NK-92 treated with Interleukin-12 subunit alpha and Interleukin-12 subunit beta, amount 100 ng/mL, for 24 hours (cell line): ENCODE measurements at regions not wholly inside any gene's neighbourhood (a gene's known extent, or its start where the extent isn't known, plus 50 kb on each side); places are given as distances from the start of the nearest gene placed in this dataset.

ENCODE experiments used
- DNase-seq: peaks from one replicate; lab custom pipeline; 2025; lab: John Stamatoyannopoulos, UW

GRCh38 chr3:30221619-30222018 lies 384.8 kb upstream of the TGFBR2 start:
- no peak for DNase-seq

GRCh38 chr3:30222441-30222840 lies 384.0 kb upstream of the TGFBR2 start:
- no peak for DNase-seq

- DNase-seq = no peak
Observed at GRCh38 chr3:30225021-30225420, 381.4 kb upstream of the TGFBR2 start.

GRCh38 chr3:30226601-30227151 lies 379.7 kb upstream of the TGFBR2 start:
- DNase-seq = no peak

- DNase-seq = no peak
Observed at GRCh38 chr3:30227571-30228301, 378.7 kb upstream of the TGFBR2 start.

- no peak for DNase-seq
Observed at GRCh38 chr3:30228302-30228631, 378.1 kb upstream of the TGFBR2 start.

GRCh38 chr3:30231277-30232141 lies 374.9 kb upstream of the TGFBR2 start:
- DNase-seq = no peak

GRCh38 chr3:30232142-30232541 lies 374.3 kb upstream of the TGFBR2 start:
- DNase-seq = no peak

- DNase-seq = no peak
Observed at GRCh38 chr3:30233913-30234646, 372.3 kb upstream of the TGFBR2 start.

- DNase-seq = no peak
Observed at GRCh38 chr3:30236011-30236410, 370.4 kb upstream of the TGFBR2 start.

GRCh38 chr3:30241721-30242120 lies 364.7 kb upstream of the TGFBR2 start:
- no peak for DNase-seq

- DNase-seq = no peak
Observed at GRCh38 chr3:30245858-30246622, 360.4 kb upstream of the TGFBR2 start.

- no peak for DNase-seq
Observed at GRCh38 chr3:30248423-30248822, 358.0 kb upstream of the TGFBR2 start.

- no peak for DNase-seq
Observed at GRCh38 chr3:30252474-30252873, 353.9 kb upstream of the TGFBR2 start.

- DNase-seq = no peak
Observed at GRCh38 chr3:30253832-30254231, 352.6 kb upstream of the TGFBR2 start.

- DNase-seq = no peak
Observed at GRCh38 chr3:30256474-30256873, 349.9 kb upstream of the TGFBR2 start.

- no peak for DNase-seq
Observed at GRCh38 chr3:30258426-30259392, 347.7 kb upstream of the TGFBR2 start.

GRCh38 chr3:30259730-30260129 lies 346.7 kb upstream of the TGFBR2 start:
- DNase-seq = no peak

GRCh38 chr3:30260762-30261161 lies 345.6 kb upstream of the TGFBR2 start:
- DNase-seq = no peak

GRCh38 chr3:30263238-30263924 lies 343.0 kb upstream of the TGFBR2 start:
- no peak for DNase-seq
